ENCODE measurements at regions not wholly inside any gene's neighbourhood (a gene's known extent, or its start where the extent isn't known, plus 50 kb on each side); places are given as distances from the start of the nearest gene placed in this dataset.

GRCh38 chr6:167547328-167547692 is 222.4 kb downstream of the TTLL2 start:
- Histone ChIP-seq H3K27ac (ENCODE audit: low read depth, low read length) (no peak overlapping the region), H3K9me3 (ENCODE audit: control insufficient read depth, low read length) (no peaks in the 10 kb centered on the region), H3K4me3 (ENCODE audit: low read length) (no peak overlapping the region), H3K9ac (ENCODE audit: extremely low read depth, low read length, poor library complexity, severe bottlenecking) (no peak overlapping the region), H3K4me1 (ENCODE audit: control insufficient read depth, insufficient read depth, low read length) (no peaks in the 10 kb centered on the region), H3K27me3 (ENCODE audit: control insufficient read depth, insufficient read depth, low read length, poor library complexity, severe bottlenecking) (no peaks in the 10 kb centered on the region), H3K36me3 (ENCODE audit: control insufficient read depth, insufficient read depth, low read length) (no peaks in the 10 kb centered on the region)
- peaks cover 2% of the 10 kb centered on the region for H3K9me3 Mint-ChIP-seq
- H3K36me3 Mint-ChIP-seq (ENCODE audit: low read depth): no peaks in the 10 kb centered on the region
- no peak overlapping the region for H3K27ac Mint-ChIP-seq
- no peak for TF ChIP-seq CTCF (conservative IDR thresholded peaks at IDR 0.05)
- no peak for DNase-seq
- H3K4me3 Mint-ChIP-seq: no peak overlapping the region
- no peaks in the 10 kb centered on the region for H3K4me1 Mint-ChIP-seq
- H3K27me3 Mint-ChIP-seq (ENCODE audit: insufficient read depth): peaks cover 3% of the 10 kb centered on the region

GRCh38 chr6:167547751-167548150 is 222.9 kb downstream of the TTLL2 start:
- peaks cover 2% of the 10 kb centered on the region for H3K9me3 Mint-ChIP-seq
- H3K27me3 Mint-ChIP-seq (ENCODE audit: insufficient read depth): peaks cover 3% of the 10 kb centered on the region
- no peak overlapping the region for H3K4me3 Mint-ChIP-seq
- Histone ChIP-seq H3K4me1 (ENCODE audit: control insufficient read depth, insufficient read depth, low read length) (no peaks in the 10 kb centered on the region), H3K9ac (ENCODE audit: extremely low read depth, low read length, poor library complexity, severe bottlenecking) (no peak overlapping the region), H3K27ac (ENCODE audit: low read depth, low read length) (no peak overlapping the region), H3K4me3 (ENCODE audit: low read length) (no peak overlapping the region), H3K27me3 (ENCODE audit: control insufficient read depth, insufficient read depth, low read length, poor library complexity, severe bottlenecking) (no peaks in the 10 kb centered on the region), H3K9me3 (ENCODE audit: control insufficient read depth, low read length) (no peaks in the 10 kb centered on the region), H3K36me3 (ENCODE audit: control insufficient read depth, insufficient read depth, low read length) (no peaks in the 10 kb centered on the region)
- no peak for DNase-seq
- no peaks in the 10 kb centered on the region for H3K36me3 Mint-ChIP-seq (ENCODE audit: low read depth)
- no peaks in the 10 kb centered on the region for H3K4me1 Mint-ChIP-seq
- TF ChIP-seq CTCF (conservative IDR thresholded peaks at IDR 0.05): no peak
- no peak overlapping the region for H3K27ac Mint-ChIP-seq
- 91 to 93% methylated on average over 6 to 7 of the region's 7 CpGs for WGBS, 2 experiments (ENCODE audit: insufficient coverage in 1 of 2, insufficient read length in 1 of 2)

DNA sequence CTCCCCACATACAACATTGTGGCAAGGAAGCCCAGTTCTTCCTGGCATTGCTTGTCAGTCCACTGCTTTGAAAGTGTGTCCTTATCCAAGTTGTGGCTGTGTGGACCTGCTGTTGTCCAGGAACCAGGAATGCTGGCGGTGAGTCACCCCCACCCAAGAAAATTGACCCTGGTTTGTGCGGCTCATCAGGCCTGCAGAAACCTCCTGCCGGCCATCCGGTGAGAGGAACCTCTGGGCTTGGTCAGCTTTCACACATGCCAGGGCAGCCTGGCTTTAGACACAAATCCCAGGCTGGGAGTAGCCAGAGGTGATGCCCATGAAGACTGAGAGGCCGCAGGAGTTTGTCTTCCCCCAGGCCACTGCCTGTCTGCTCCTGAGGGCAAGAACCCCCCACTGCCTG is 223.6 kb downstream of the TTLL2 start:
- H3K27ac Mint-ChIP-seq: no peak overlapping the region
- DNase-seq: no peak

More for the DNA sequence above, 223.6 kb downstream of the TTLL2 start:
- Mint-ChIP-seq H3K4me1 (no peaks in the 10 kb centered on the region), H3K9me3 (no peaks in the 10 kb centered on the region), H3K36me3 (ENCODE audit: low read depth) (no peaks in the 10 kb centered on the region), H3K27me3 (ENCODE audit: insufficient read depth) (peaks cover 3% of the 10 kb centered on the region), H3K4me3 (no peak overlapping the region)
- Histone ChIP-seq H3K4me3 (ENCODE audit: low read length) (no peak overlapping the region), H3K27me3 (ENCODE audit: control insufficient read depth, insufficient read depth, low read length, poor library complexity, severe bottlenecking) (no peaks in the 10 kb centered on the region), H3K9me3 (ENCODE audit: control insufficient read depth, low read length) (no peaks in the 10 kb centered on the region), H3K9ac (ENCODE audit: extremely low read depth, low read length, poor library complexity, severe bottlenecking) (no peak overlapping the region), H3K27ac (ENCODE audit: low read depth, low read length) (no peak overlapping the region), H3K4me1 (ENCODE audit: control insufficient read depth, insufficient read depth, low read length) (no peaks in the 10 kb centered on the region), H3K36me3 (ENCODE audit: control insufficient read depth, insufficient read depth, low read length) (no peaks in the 10 kb centered on the region)
- WGBS, 2 experiments (ENCODE audit: insufficient coverage in 1 of 2, insufficient read length in 1 of 2): 84 to 91% methylated on average over 4 to 5 of the region's 5 CpGs
- TF ChIP-seq CTCF (conservative IDR thresholded peaks at IDR 0.05): no peak

Data from endodermal cell (in vitro differentiated cells).